ENCODE measurements at regions not wholly inside any gene's neighbourhood (a gene's known extent, or its start where the extent isn't known, plus 50 kb on each side); places are given as distances from the start of the nearest gene placed in this dataset.

- no peaks in the 10 kb centered on the region for H3K36me3 ChIP-seq
- no peaks in the 10 kb centered on the region for H3K9me3 ChIP-seq
- H3K4me1 ChIP-seq: no peaks in the 10 kb centered on the region
- H3K27me3 ChIP-seq: no peaks in the 10 kb centered on the region
- no peak overlapping the region for H3K4me3 ChIP-seq (ENCODE audit: low read depth, low read length)
- no peak for DNase-seq
- no peak for TF ChIP-seq CTCF (IDR thresholded peaks at IDR 0.05; ENCODE audit: low read depth, low read length)
Measured at GRCh38 chr5:33277061-33277650, 163.6 kb upstream of the TARS1 start.

GRCh38 chr5:33281431-33281843, 159.3 kb upstream of the TARS1 start:
- Histone ChIP-seq H3K36me3 (no peaks in the 10 kb centered on the region), H3K4me1 (no peaks in the 10 kb centered on the region), H3K4me3 (ENCODE audit: low read depth, low read length) (no peak overlapping the region), H3K27me3 (no peaks in the 10 kb centered on the region), H3K9me3 (no peaks in the 10 kb centered on the region)
- TF ChIP-seq CTCF (IDR thresholded peaks at IDR 0.05; ENCODE audit: low read depth, low read length): no peak
- DNase-seq: no peak

- Histone ChIP-seq H3K36me3 (no peaks in the 10 kb centered on the region), H3K4me1 (no peaks in the 10 kb centered on the region), H3K27me3 (no peaks in the 10 kb centered on the region), H3K4me3 (ENCODE audit: low read depth, low read length) (no peak overlapping the region), H3K9me3 (no peaks in the 10 kb centered on the region)
- DNase-seq: no peak
- no peak for TF ChIP-seq CTCF (IDR thresholded peaks at IDR 0.05; ENCODE audit: low read depth, low read length)
Measured at GRCh38 chr5:33282157-33282556, 158.6 kb upstream of the TARS1 start.

GRCh38 chr5:33282696-33283095, 158.1 kb upstream of the TARS1 start:
- TF ChIP-seq CTCF (IDR thresholded peaks at IDR 0.05; ENCODE audit: low read depth, low read length): no peak
- no peak overlapping the region for H3K4me3 ChIP-seq (ENCODE audit: low read depth, low read length)
- H3K27me3 ChIP-seq: no peaks in the 10 kb centered on the region
- no peaks in the 10 kb centered on the region for H3K9me3 ChIP-seq
- DNase-seq: no peak
- H3K36me3 ChIP-seq: no peaks in the 10 kb centered on the region
- no peaks in the 10 kb centered on the region for H3K4me1 ChIP-seq

- no peaks in the 10 kb centered on the region for H3K36me3 ChIP-seq
- H3K9me3 ChIP-seq: no peaks in the 10 kb centered on the region
- no peak for DNase-seq
- H3K4me1 ChIP-seq: no peaks in the 10 kb centered on the region
- H3K4me3 ChIP-seq (ENCODE audit: low read depth, low read length): no peak overlapping the region
- no peak for TF ChIP-seq CTCF (IDR thresholded peaks at IDR 0.05; ENCODE audit: low read depth, low read length)
- no peaks in the 10 kb centered on the region for H3K27me3 ChIP-seq
Measured at GRCh38 chr5:33283243-33283642, 157.5 kb upstream of the TARS1 start.

DNA sequence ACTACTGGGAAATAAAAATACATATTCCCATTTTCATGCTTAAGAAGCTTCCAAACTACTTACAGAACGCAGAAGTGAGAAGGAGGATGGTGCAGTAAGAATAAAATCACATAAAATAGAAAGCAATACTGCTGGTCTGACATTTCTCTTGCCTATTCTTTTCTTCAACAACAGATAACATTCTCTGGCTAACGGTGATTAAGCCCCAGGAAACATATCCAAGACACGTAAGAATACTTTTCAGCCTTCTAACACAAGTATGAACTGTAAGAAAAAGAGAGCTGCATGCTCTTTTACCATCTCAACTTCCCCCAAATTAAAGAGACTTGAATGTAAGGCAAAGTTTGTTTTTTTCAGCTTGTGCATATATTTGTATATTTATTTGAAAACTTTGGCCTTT, 156.1 kb upstream of the TARS1 start:
- no peak for TF ChIP-seq CTCF (IDR thresholded peaks at IDR 0.05; ENCODE audit: low read depth, low read length)
- no peaks in the 10 kb centered on the region for H3K36me3 ChIP-seq

More for the DNA sequence above, 156.1 kb upstream of the TARS1 start:
- Histone ChIP-seq H3K4me3 (ENCODE audit: low read depth, low read length) (no peak overlapping the region), H3K4me1 (no peaks in the 10 kb centered on the region), H3K9me3 (no peaks in the 10 kb centered on the region), H3K27me3 (no peaks in the 10 kb centered on the region)
- no peak for DNase-seq
